ENCODE measurements at regions not wholly inside any gene's neighbourhood (a gene's known extent, or its start where the extent isn't known, plus 50 kb on each side); places are given as distances from the start of the nearest gene placed in this dataset.

DNA sequence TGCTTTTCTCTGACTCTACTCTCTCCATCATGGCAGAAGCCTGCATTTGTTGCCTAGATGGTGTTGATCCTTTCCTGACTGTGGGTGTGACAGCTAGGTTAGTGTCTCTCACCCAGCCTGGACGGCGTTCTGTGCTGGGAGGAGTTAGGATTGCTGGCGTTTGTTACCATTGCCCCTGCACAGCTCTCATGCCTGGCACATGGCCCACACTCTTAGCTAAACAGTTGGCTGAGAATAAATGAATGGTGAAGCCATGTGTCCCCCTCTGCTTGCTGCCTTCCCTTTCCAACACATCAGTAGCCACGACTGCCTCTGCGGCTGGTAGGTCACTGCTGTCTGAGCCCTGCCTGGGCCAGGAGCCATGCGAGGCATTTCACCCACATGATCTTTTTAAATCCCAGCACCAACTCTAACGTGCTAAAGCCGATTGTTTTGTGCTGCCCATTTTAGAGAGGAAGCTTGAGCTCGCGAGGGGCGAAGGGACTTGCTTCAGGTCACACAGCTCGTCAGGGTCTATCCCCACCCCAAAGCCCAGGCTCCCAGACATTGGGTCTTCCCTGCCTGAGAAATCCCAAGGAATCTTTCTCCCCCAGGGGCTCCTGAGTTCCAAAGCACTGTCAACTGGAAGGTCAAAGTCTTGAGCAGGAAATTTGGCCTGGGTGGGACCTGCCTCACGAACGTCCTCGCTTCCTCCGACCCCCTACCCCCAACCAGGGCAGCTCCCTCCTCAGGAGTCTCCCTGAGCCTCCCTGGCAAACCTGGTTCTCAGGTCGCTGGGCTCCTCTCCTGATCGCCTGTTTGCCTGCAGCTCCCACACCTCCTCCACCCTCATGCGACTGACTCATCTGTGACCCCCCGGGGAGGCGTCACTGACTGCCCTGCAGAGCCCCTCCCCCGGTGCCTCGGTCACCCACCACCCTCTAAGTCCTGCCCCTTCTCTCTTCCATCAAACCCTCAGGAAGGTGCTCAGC, 271.7 kb upstream of the C1orf174 start:
- H3K27me3 ChIP-seq (ENCODE audit: low read depth), result peaks cover 92% of the 10 kb centered on the region
- intact Hi-C loops (cut with micrococcal nuclease), result no loop called here

DNA sequence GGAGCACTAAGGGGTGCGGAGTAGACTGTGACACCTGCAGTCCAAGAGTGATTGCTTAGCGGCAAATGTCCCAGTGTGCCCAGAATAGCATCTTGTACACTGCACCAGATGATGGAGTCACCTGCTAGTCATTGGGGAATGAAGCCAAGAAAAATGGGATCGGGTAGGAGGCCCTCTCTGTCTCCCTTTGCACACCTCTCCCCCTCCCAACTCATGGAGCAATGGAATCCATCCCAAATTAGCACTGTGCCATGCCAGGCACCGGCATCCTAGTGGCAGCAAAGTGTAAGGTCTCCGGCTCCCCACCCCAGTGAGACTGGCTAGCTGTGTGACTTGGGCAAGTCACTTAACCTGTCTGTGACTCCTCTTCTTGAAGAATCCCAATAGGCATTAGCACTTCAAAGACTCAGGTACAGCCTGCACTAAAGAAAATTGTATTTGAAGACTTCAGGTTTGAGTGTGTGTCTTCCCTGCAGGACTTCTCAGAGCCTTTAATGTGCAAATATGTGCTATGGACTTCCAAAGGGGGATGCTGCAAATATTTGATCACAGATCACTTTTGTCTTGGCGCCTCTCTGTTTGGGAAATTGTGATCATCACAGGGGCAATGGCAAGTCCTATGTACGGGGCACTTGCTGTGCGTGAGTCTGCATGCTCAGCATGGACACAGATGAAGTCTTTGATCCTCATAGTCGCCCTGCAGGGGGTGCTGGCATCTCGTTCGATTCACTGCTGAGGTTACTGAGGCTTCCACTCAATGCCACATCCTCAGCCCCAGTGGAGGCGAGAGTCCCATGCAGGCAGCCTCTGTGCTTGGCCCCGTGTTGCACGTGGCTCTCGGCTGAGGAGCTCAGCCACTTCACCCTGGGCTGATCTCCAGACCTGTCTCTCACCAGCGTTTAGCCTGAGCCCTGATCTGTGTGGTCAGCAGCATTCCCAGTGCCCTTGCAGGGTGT, 272.9 kb upstream of the C1orf174 start:
- TF ChIP-seq, protein P1, sequence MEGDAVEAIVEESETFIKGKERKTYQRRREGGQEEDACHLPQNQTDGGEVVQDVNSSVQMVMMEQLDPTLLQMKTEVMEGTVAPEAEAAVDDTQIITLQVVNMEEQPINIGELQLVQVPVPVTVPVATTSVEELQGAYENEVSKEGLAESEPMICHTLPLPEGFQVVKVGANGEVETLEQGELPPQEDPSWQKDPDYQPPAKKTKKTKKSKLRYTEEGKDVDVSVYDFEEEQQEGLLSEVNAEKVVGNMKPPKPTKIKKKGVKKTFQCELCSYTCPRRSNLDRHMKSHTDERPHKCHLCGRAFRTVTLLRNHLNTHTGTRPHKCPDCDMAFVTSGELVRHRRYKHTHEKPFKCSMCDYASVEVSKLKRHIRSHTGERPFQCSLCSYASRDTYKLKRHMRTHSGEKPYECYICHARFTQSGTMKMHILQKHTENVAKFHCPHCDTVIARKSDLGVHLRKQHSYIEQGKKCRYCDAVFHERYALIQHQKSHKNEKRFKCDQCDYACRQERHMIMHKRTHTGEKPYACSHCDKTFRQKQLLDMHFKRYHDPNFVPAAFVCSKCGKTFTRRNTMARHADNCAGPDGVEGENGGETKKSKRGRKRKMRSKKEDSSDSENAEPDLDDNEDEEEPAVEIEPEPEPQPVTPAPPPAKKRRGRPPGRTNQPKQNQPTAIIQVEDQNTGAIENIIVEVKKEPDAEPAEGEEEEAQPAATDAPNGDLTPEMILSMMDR (IDR thresholded peaks at IDR 0.05; ENCODE audit: borderline replicate concordance), result no peak

More for the DNA sequence above, 271.7 kb upstream of the C1orf174 start:
- DNase-seq, result peak; percentile 20
- Histone ChIP-seq H3K4me3 (no peak overlapping the region), H3K9me3 (replicated peaks) (no peaks in the 10 kb centered on the region), H3K4me1 (no peaks in the 10 kb centered on the region), H3K36me3 (no peaks in the 10 kb centered on the region), H3K27ac (replicated peaks) (no peak overlapping the region)
- TF ChIP-seq, protein P1 (IDR thresholded peaks at IDR 0.05; ENCODE audit: borderline replicate concordance), result no peak

DNA sequence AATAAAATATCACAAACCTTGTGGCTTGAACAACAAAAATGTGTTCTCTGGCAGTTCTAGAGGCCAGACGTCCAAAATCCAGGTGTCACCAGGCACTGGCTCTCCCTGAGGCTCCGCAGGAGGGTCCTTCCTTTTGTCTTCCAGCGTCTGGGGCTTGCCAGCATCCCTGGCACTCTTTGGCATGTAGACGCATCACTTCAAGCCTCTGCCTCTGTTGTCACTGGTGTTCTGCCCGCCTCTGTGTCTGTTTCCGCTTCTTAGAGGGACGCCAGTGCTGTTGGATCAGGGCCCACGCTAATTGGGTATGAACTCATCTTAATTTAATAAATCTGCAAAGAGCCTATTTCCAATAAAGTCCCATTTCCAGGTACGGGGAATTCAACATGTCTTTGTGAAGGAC, 273.7 kb upstream of the C1orf174 start:
- Histone ChIP-seq H3K36me3 (no peaks in the 10 kb centered on the region), H3K9me3 (replicated peaks) (no peaks in the 10 kb centered on the region), H3K4me1 (no peaks in the 10 kb centered on the region), H3K27me3 (ENCODE audit: low read depth) (peaks cover 83% of the 10 kb centered on the region), H3K4me3 (no peak overlapping the region), H3K27ac (replicated peaks) (no peak overlapping the region)
- intact Hi-C loops (cut with micrococcal nuclease), result no loop called here
- TF ChIP-seq, protein P1 (IDR thresholded peaks at IDR 0.05; ENCODE audit: borderline replicate concordance), result no peak
- DNase-seq, result no peak

More for the DNA sequence above, 272.9 kb upstream of the C1orf174 start:
- Histone ChIP-seq H3K36me3 (no peaks in the 10 kb centered on the region), H3K4me3 (no peak overlapping the region), H3K9me3 (replicated peaks) (no peaks in the 10 kb centered on the region), H3K4me1 (no peaks in the 10 kb centered on the region), H3K27ac (replicated peaks) (no peak overlapping the region), H3K27me3 (ENCODE audit: low read depth) (peaks cover 85% of the 10 kb centered on the region)
- DNase-seq, result no peak
- intact Hi-C loops (cut with micrococcal nuclease), result no loop called here

DNA sequence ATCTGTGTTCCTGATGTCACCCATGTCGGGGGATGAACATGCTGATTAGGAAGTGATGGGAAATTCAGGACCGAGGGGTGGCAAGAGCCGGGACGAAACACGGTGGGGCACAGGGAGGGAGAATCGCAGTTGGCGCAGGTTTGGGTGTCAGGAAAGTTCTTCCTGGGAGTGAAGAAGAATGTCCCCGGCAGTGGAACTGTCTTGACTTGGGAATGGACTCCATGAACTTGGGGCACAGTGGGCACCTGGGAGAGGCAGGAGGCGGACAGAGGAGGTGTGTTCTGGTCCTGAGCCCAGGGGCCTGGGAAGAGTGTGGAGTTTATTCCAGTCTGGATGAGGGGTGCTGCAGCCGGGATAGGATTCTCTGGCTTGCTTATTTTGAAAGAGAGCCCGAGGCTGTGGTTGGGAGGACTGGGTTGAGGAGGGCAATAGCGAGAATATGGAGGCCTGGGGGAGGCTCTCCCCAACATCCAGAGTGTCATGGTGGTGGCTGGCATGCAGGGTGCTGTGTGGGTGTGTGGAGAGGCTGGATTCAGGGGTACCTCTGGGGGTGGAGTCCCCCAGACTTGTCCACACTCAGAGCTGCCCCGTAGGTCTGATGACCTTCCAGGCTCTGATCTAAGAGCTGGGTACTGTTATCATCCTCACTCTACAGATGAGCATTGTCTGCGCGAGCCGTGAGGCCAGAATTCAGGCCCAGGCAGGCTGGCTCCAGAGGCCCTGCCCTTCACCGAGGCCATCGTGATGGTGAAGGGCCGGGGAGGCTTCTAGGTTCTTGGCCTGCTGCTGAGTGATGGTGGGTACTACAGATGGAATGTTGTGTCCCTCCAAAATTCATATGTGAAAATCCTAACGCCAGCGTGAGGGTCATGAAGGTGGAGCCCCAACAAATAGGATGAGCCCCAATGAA, 274.5 kb upstream of the C1orf174 start:
- peaks cover 82% of the 10 kb centered on the region for H3K27me3 ChIP-seq (ENCODE audit: low read depth)
- H3K9me3 ChIP-seq (replicated peaks), result no peaks in the 10 kb centered on the region
- no peaks in the 10 kb centered on the region for H3K36me3 ChIP-seq
- no peak for DNase-seq
- H3K4me1 ChIP-seq, result no peaks in the 10 kb centered on the region
- H3K27ac ChIP-seq (replicated peaks), result no peak overlapping the region
- intact Hi-C loops (cut with micrococcal nuclease), result no loop called here
- TF ChIP-seq, protein P1 (IDR thresholded peaks at IDR 0.05; ENCODE audit: borderline replicate concordance), result no peak
- no peak overlapping the region for H3K4me3 ChIP-seq

Data from left ventricle myocardium inferior (tissue), 1 donor.